Lower leg skin (tissue), 3 donors: ENCODE measurements at regions not wholly inside any gene's neighbourhood (a gene's known extent, or its start where the extent isn't known, plus 50 kb on each side); places are given as distances from the start of the nearest gene placed in this dataset.

Source experiments
- CTCF ChIP-seq, 3 donors: fragments of 450-650 bp; IDR thresholded peaks; one replicate each; pipeline ENCODE4 v1.5.1; 2016; ENCODE audit warnings: antibody characterized with exemption in 3 of 3, mild to moderate bottlenecking in 3 of 3, moderate library complexity in 2 of 3
- POLR2A ChIP-seq, 2 donors: fragments of 450-650 bp; IDR thresholded peaks; one replicate each; pipeline ENCODE4 v1.6.1; 2016 to 2017; ENCODE audit warnings: antibody characterized with exemption in 2 of 2, mild to moderate bottlenecking in 1 of 2, moderate library complexity in 1 of 2

- TF ChIP-seq CTCF (IDR thresholded peaks at IDR 0.05) = no peak
- TF ChIP-seq POLR2A (IDR thresholded peaks at IDR 0.05) = no peak
Measured at GRCh38 chr1:74908797-74909196, 175.8 kb downstream of the TYW3 start.
